NOMO-1 treated with dmso at 0.1 percent for 144 hours (cell line): ENCODE measurements at regions not wholly inside any gene's neighbourhood (a gene's known extent, or its start where the extent isn't known, plus 50 kb on each side); places are given as distances from the start of the nearest gene placed in this dataset.

Experiments
- DNase-seq: peaks from one replicate; lab custom pipeline; 2025; ENCODE audit not compliant: unreplicated experiment; lab: John Stamatoyannopoulos, UW

DNA sequence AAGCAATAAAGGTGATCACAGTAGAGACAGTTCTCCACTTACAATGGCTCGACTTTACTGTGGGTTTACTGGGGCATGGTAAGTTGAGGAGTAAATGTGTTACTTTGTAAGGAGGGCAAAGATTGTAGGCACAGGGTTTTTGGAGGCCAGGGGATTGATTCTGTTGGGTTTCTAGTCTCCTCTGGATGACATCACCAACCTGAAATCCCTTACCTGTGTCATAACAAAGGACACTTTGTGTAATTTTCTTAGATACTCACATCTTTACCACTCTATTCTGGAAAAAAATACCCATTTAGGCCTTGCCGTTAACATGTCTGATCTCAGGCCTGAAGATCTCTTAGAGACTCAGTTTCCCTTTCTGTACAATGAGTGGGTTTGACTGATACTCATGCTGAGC lies 161.7 kb downstream of the GLI2 start:
- DNase-seq = no peak

DNA sequence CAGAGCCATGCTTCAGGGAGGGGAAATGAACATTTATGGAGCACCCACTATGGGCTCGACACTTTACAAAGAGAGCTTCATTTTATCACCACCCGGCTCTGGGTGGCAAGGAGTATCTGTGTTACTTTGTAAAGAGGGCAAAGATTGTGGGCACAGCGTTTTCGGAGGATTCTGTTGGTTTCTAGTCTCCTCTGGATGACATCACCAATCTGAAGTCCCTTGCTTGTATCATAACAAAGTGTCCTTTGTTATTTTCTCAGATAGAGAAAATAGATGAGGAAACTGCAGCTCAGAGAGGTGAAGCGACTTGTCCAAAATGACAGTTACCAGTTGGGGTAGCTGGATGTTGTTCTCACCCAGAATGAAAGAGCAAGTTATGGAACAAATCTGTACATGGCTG lies 162.8 kb downstream of the GLI2 start:
- no peak for DNase-seq

DNA sequence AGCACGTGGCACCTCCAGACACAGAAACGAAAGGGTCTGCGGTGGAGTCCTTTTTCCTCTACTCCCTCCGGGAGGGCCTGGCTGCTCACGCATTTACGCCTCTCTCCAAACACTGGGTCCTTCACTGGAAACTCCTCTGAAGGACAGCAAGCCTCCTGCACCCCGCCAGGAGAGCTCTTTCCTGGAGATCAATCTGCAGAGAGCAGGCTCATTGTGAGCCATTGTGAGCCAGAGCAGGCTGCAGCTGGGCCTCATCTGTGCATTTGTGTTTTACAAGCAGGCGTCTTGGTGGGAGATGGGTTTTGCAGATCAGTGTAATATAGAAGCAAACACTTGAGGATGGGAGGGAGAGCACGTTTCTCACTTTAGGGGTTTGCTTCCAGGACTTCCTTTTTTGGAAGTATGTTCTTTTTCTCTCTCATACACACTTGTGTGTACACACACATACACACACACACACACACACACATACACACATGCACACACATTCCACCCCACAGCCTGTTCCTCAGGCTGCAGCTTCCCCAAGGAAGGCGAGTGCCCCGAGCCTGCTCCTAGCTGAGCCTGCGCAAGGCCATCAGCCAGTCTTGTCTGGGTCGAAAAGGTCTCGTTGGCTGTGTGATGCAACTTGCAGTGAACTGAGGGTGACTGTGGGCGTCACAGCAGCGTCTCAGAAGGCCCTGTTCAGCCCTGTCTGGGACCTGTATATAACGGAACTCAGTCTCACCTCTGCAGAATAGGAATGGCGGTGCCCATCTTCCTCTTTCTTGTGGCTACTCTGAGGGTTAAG lies 163.5 kb downstream of the GLI2 start:
- DNase-seq = no peak

DNA sequence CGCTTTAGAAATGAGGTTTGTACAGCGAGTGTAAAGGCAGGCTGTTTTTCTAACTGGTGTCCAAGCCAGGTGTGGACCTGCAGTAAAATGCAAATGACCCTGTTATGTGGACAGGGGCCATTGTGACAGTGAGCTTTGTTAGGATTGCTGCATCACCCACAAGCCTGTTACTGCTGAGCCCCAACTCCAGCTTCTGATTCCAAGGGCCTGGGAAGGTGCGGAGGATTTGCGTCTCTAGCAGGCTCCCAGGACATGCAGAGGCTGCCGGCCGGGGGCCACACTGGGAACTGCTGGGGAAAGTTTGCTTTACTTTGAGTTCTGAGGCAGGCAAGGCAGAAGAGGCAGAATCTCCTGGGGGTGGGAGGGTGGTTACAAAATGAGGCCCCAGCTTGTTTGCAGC lies 164.1 kb downstream of the GLI2 start:
- no peak for DNase-seq

GRCh38 chr2:120901201-120901600 lies 165.5 kb downstream of the GLI2 start:
- DNase-seq = no peak

- no peak for DNase-seq
Observed at GRCh38 chr2:120902592-120902991, 166.9 kb downstream of the GLI2 start.

DNA sequence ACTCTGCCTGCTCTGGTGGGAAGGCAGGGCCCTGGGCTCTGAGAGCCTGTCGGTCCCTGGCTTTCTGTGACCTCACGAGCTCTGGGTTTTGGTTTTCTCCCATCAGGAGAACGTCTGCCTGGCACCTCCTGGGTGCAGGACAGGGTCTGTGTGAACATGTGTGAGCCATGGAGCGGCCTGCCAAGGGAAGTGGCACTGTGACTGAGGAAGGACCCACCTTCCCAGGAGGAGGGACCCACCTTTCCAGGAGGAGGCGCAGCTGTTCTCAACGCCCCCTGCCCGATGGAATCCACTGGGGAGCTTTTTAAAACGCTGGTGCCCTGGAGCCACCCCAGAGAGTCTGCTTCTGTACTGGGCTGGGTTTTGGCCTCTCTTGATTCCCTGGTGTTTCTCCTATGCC lies 168.7 kb downstream of the GLI2 start:
- no peak for DNase-seq

GRCh38 chr2:120904830-120905234 lies 169.2 kb downstream of the GLI2 start:
- no peak for DNase-seq

GRCh38 chr2:120905298-120905697 lies 169.6 kb downstream of the GLI2 start:
- DNase-seq = no peak

GRCh38 chr2:120905824-120906571 lies 170.3 kb downstream of the GLI2 start:
- no peak for DNase-seq

GRCh38 chr2:120906914-120907313 lies 171.2 kb downstream of the GLI2 start:
- no peak for DNase-seq

GRCh38 chr2:120907822-120908221 lies 172.2 kb downstream of the GLI2 start:
- DNase-seq = no peak

DNA sequence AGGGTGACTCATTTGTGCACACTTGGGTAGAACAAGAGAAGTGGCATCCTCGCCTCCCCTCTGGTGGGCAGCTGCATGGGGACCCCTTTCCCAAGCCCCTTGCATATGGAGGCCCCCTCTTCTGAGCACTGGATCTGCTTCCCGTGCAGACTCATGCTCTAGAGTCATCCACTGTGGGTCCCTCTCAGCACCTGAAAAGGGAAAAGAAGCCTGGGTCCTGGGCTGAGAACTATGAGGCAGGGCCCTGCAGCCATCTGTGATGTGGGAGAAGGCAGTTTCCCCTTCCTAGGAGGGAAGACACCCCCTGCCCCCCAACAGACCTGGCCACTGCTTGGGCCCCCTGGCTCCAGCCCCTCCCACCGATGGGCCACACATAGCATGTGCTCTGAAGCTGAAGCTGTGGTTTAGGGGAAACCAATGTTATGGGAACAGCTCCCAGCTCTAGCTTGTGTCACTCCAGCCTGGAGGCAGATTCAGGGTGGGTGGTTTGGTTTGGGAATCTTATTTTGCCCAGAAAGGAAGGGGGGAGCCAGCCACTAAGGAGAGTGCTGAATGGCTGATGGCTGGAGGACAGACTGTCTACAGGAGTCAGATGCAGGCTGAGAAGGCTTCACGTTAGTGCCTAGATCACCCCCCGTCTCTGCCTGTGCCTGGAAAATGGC lies 172.8 kb downstream of the GLI2 start:
- no peak for DNase-seq

- DNase-seq = no peak
Observed at GRCh38 chr2:120909102-120909501, 173.4 kb downstream of the GLI2 start.

GRCh38 chr2:120910164-120910563 lies 174.5 kb downstream of the GLI2 start:
- DNase-seq = no peak

DNA sequence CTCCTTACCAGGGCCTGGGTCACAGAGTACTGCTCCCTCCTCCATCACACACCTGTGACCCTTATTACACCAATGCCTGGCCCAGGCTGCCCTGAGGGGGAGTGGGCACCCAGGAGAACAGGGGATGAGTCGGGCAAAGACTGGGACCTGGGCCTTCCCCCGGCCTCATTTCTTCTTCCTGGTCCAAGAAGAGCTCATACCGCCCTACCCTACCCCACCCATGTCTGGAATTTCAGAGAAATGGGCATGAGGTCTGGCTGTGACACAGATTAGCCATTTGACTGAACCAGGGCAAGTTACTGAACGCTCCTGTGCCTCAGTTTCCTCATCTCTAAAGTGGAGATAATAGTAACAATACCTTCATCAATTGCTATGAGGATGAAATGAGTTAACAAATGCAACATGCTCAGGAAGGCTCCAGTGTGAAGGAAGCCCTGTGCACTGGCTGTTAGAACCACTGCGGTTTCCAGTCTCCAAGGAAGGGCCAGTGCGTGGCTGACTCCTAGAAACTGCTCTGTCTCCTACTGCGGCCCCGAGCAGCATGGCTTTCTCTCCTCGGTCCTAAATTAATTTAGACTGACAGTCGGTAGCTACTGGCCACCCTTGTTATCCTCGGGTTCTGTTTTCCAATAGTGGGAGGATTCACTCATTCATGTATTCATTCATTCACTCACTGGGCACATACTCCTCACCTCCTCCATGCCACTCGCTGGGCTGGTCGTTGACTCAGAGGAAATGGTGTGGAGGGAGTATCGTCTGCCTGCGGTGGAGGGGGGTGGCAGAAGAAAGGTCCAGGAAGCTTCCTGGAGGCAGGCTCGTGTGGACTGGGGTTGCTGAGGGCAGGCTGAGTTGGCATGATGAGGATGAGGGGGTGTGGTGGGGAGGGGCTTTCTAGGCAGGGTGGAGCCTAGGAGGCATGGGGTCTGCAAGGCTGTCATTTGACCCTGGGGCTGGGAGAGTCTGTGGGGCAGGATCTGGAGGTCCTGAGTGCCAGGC lies 175.6 kb downstream of the GLI2 start:
- DNase-seq = no peak

GRCh38 chr2:120912101-120912985 lies 176.7 kb downstream of the GLI2 start:
- no peak for DNase-seq

DNA sequence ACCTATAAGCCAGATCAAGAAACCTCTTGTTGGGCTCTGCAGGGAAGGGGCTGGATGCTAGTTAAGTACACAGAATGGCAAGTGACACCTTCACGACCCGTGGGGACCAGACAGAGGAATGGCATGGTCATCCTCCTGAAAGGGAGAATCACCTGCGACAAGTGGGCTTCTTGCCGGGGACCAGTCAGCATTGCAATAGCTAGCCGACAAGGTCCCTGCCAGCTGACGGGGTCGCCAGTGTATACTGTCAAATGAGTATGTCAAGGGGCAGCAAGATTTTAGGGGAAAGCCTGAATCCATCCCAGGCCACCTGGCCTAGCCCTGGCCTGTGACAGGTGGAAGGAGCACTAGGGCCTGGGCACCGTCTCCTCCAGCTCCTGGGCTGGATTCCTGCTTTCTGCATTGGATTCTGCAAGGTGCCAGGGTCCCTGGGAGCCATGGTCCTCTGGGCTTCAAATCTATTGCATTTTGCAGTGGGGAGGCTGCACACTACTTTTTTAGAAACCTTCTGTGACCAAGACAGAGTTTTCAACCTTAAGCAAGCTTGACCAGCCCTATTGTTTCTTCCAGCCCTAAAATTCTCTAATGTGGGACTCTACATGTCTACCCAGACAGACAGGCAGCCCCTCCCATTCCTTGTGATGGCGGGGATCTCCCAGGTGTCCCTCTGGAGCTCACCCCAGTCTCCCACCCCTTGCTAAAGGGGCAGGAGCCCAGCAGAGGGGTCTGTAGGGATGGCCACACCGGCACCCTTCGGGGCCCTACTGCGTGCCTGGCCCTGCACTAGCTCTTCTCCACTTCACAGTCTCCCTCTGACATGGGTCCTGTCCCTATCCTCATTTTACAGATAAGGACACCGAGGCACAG lies 178.5 kb downstream of the GLI2 start:
- no peak for DNase-seq
